Activated naive CD8-positive, alpha-beta T cell (primary cell): ENCODE measurements at regions not wholly inside any gene's neighbourhood (a gene's known extent, or its start where the extent isn't known, plus 50 kb on each side); places are given as distances from the start of the nearest gene placed in this dataset.

ENCODE experiments used
- H3K27ac Mint-ChIP-seq: one replicate; pipeline ENCODE4 v1.8.0; 2021; ENCODE audit warnings: mixed read lengths
- H3K27me3 Mint-ChIP-seq: one replicate; pipeline ENCODE4 v1.8.0; 2021; ENCODE audit warnings: mixed read lengths
- H3K36me3 Mint-ChIP-seq: one replicate; pipeline ENCODE4 v1.8.0; 2021; ENCODE audit warnings: mixed read lengths
- H3K4me1 Mint-ChIP-seq: one replicate; pipeline ENCODE4 v1.8.0; 2021; ENCODE audit warnings: low read depth, mixed read lengths
- H3K4me3 Mint-ChIP-seq: one replicate; pipeline ENCODE4 v1.8.0; 2021; ENCODE audit warnings: mild to moderate bottlenecking, mixed read lengths
- H3K9me3 Mint-ChIP-seq: one replicate; pipeline ENCODE4 v1.8.0; 2021; ENCODE audit warnings: low read depth, mixed read lengths

DNA sequence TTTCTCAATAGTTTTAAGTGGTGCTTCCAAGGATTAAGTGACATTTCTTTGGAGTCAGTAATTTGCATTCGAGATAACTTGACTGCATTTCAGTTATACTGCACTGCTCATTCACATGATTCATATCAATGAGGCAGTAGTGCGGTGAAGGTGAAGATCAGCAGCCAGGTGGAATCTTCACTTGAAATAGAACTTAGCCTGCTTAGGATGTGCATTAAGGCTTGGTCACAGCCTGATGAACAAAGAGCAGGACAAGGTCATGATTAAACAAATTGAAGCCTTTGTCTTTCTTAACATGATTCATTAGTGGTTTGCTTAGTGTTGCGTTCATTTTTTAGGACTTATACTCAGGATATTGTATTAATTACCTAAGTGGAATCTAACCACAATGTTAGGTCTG, 212.1 kb upstream of the GALNTL6 start:
- Mint-ChIP-seq H3K4me3 (no peak overlapping the region), H3K27me3 (no peaks in the 10 kb centered on the region), H3K27ac (no peak overlapping the region)

DNA sequence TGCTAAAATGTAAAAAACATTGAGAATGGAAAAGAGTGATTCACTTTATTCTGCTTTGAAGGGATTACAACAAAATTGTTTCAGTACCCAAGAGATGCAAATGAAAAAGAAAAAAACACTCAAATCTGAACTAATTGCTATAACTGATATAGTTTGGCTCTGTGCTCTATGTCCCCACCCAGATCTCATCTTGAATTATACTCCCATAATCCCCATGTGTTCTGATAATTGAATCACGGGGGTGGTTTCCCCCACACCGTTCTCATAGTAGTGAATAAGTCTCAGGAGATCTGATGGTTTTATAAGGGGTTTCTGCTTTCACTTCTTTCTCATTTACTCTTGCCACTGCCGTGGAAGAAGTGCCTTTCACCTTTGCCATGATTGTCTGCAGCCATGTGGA, 213.6 kb upstream of the GALNTL6 start:
- H3K27me3 Mint-ChIP-seq, result no peaks in the 10 kb centered on the region
- no peaks in the 10 kb centered on the region for H3K36me3 Mint-ChIP-seq
- no peak overlapping the region for H3K27ac Mint-ChIP-seq
- no peak overlapping the region for H3K4me3 Mint-ChIP-seq
- peaks cover 8% of the 10 kb centered on the region for H3K9me3 Mint-ChIP-seq
- no peaks in the 10 kb centered on the region for H3K4me1 Mint-ChIP-seq

More for the DNA sequence above, 212.1 kb upstream of the GALNTL6 start:
- no peaks in the 10 kb centered on the region for H3K36me3 Mint-ChIP-seq
- no peaks in the 10 kb centered on the region for H3K4me1 Mint-ChIP-seq
- peaks cover 8% of the 10 kb centered on the region for H3K9me3 Mint-ChIP-seq

DNA sequence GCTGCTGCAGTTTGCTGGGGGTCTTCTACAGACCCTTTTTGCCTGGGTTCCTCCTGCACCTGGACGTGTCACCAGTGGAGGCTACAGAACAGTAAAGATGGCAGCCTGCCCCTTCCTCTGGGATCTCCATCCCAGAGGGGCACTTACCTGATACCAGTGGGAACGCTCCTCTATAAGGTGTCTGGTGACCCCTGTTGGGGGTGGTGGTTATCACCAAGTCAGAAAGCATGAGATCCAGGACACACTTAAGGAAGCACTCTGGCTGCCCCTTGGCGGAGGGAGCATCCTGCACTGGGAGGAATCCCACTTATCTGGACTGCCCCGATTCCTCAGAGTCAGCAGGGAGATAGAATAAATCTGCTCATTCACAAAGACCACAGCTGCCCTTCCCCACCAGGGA, 218.9 kb upstream of the GALNTL6 start:
- peaks cover 11% of the 10 kb centered on the region for H3K9me3 Mint-ChIP-seq
- no peaks in the 10 kb centered on the region for H3K36me3 Mint-ChIP-seq
- no peak overlapping the region for H3K27ac Mint-ChIP-seq
- H3K4me1 Mint-ChIP-seq, result no peaks in the 10 kb centered on the region
- no peak overlapping the region for H3K4me3 Mint-ChIP-seq
- H3K27me3 Mint-ChIP-seq, result no peaks in the 10 kb centered on the region

DNA sequence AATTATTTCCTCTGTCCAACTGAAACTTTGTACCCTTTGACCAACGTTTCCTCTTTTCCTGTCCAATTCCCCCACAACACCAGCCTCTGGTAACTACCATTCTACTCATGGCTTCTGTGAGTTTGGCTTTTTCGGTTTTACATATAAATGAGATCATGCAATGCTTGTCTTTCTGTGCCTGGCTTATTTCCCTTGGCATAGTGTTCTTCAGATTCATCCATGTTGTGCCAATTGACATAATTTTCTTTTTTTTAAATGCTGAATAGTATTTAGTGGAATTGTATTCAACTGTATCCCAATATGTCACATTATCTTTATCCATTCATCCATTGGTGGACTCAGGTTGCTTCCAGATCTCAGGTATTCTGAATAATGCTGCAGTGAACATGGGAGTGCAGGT, 222.5 kb upstream of the GALNTL6 start:
- H3K36me3 Mint-ChIP-seq, result no peaks in the 10 kb centered on the region
- H3K27me3 Mint-ChIP-seq, result no peaks in the 10 kb centered on the region
- peaks cover 8% of the 10 kb centered on the region for H3K9me3 Mint-ChIP-seq
- H3K4me3 Mint-ChIP-seq, result no peak overlapping the region
- no peaks in the 10 kb centered on the region for H3K4me1 Mint-ChIP-seq
- no peak overlapping the region for H3K27ac Mint-ChIP-seq

DNA sequence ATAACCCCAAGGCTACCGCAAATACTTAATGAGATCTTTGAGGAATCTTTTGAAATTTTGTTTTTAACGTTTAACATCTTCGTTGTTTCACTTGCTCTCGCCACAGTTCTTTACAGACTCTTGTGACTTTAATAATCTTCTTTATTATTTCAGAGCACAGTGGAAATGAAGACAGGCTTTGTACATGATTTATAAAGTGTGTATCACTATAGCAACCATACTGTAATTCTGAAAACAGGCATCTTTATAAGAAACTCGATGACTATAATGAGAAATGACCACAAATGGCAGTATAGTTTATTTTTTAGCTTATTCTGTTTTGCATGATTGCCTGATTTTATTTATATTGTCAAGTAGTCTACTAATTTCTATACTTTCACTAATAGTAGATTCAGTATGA, 224.4 kb upstream of the GALNTL6 start:
- peaks cover 5% of the 10 kb centered on the region for H3K9me3 Mint-ChIP-seq
- H3K36me3 Mint-ChIP-seq, result no peaks in the 10 kb centered on the region
- no peak overlapping the region for H3K4me3 Mint-ChIP-seq
- no peak overlapping the region for H3K27ac Mint-ChIP-seq
- H3K4me1 Mint-ChIP-seq, result no peaks in the 10 kb centered on the region
- H3K27me3 Mint-ChIP-seq, result no peaks in the 10 kb centered on the region

DNA sequence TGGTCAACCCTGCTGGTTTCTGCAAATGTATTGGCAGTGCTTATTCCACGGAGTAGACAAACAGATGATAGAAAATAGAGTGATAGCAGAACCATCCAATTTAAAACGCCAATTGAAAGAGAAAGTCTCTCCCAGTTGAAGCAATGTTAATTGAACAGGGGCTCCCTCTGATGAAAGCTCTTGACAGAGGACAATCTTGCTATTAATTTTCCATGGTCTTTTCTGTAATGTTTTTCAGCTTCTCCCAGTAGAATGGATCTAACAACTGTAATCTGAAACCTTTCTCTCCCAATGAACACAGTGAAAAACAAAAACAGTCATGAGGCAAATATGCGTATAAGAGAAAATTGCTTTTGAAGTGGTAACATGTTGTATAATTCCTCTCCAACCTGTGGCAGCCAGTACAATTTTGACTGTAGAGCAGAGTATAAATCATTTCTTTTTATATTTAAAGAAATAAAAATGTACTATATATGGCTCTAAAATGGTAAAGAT, 225.1 kb upstream of the GALNTL6 start:
- Mint-ChIP-seq H3K4me3 (no peak overlapping the region), H3K9me3 (no peaks in the 10 kb centered on the region), H3K36me3 (no peaks in the 10 kb centered on the region), H3K4me1 (no peaks in the 10 kb centered on the region), H3K27me3 (no peaks in the 10 kb centered on the region), H3K27ac (no peak overlapping the region)

DNA sequence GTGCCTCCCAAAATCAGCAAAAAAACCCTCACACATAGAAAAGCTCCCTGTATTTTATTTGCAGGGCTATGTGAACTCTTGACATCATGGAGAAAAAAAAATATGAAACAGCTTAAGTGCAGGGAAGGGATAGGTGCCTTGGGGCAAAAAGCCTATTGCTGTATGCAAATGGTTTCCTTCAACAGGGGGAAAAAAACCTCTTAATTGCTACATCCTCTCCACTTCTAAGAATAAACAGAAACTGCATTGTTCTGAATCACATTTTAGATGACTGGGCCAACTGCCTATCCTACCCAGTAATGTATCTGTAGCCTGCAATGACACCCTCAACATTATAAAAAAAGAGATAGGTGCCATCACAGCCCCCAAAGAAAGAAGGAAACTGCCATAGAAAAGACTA, 229.4 kb upstream of the GALNTL6 start:
- Mint-ChIP-seq H3K4me1 (no peaks in the 10 kb centered on the region), H3K27ac (no peak overlapping the region), H3K4me3 (no peak overlapping the region), H3K36me3 (no peaks in the 10 kb centered on the region), H3K9me3 (no peaks in the 10 kb centered on the region), H3K27me3 (no peaks in the 10 kb centered on the region)

DNA sequence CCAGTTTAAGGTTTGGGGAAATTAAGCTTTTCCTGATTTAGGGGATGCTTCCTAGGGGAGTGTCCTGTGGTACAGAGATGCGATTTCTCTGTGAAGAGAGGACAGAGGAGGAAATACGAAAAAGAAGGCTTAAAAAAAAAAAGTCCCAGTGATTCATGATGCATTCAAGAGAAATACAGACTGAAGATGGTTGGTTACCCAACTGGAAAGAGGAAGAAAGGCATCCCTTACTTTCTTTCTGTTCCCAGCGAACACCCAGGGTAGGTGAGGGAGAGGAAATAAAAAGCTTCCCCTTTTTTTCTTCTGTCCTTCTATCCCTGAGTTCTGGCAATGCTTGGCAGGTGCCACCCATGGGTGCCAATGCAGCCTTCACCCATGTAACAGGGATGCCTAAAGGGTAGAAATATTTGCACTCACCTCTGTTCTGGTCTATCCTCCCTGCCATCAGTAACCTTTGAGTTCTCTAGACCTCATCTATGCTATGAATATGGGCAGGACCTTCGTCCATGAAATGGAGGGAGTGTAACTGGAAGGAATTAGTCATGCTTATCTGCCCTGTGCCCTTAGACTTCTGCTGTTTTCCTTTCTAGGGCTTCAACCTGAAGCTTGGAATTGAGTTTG, 230.1 kb upstream of the GALNTL6 start:
- Mint-ChIP-seq H3K4me1 (no peaks in the 10 kb centered on the region), H3K27ac (no peak overlapping the region), H3K27me3 (no peaks in the 10 kb centered on the region), H3K9me3 (no peaks in the 10 kb centered on the region), H3K4me3 (no peak overlapping the region), H3K36me3 (no peaks in the 10 kb centered on the region)

DNA sequence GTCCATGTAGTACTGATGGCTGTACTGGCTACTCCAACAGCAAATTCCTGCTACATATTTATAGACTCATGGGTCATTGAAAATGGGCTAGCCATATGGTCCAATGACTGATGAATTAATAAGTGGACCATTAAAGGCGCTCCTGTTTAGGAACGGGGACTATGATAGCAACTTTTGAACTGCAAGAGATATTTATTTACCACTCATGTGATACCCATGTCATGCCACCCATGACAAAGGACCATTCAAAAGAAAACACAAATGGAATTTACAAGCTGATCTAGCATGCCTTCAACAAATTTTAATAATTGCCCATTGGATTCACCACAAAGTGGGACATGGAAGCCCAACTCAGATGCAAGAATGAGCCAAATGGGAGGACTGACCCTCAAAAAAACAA, 240.0 kb upstream of the GALNTL6 start:
- H3K4me1 Mint-ChIP-seq, result no peaks in the 10 kb centered on the region
- no peak overlapping the region for H3K4me3 Mint-ChIP-seq
- peaks cover 12% of the 10 kb centered on the region for H3K9me3 Mint-ChIP-seq

DNA sequence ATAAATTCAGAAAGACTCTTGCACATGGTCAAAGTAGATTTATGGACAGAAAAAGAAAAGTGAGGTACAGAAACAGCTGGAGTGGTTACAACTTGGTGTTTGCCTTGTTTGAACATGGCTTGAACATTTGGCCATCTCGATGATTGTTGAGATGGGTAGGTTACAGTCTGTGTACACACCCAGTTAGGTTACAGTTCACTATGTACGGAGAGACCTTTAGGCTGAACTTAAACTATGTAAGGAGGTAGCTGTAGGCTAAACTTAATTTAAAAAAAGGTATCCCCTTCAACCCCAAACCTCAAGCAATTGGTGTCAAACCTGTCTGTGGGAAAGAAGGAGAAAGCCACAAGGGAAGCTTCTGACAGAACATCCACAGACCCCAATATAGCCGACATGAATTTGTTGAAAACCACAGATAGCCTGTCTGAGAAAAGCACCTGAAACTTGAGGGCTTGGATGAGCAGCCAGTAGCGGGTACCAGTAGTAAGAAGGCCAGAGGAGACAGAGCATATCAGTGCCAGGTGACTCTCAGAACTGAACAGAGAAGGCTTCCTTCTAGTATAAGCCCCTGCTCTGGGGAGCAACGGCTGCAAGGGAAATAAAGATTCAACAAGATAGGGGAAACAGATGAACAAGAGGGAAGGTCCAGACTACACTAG, 247.9 kb upstream of the GALNTL6 start:
- H3K27ac Mint-ChIP-seq, result no peak overlapping the region
- H3K36me3 Mint-ChIP-seq, result no peaks in the 10 kb centered on the region
- H3K4me3 Mint-ChIP-seq, result no peak overlapping the region
- H3K27me3 Mint-ChIP-seq, result no peaks in the 10 kb centered on the region
- H3K4me1 Mint-ChIP-seq, result no peaks in the 10 kb centered on the region
- no peaks in the 10 kb centered on the region for H3K9me3 Mint-ChIP-seq

More for the DNA sequence above, 240.0 kb upstream of the GALNTL6 start:
- Mint-ChIP-seq H3K27me3 (no peaks in the 10 kb centered on the region), H3K36me3 (no peaks in the 10 kb centered on the region), H3K27ac (no peak overlapping the region)

DNA sequence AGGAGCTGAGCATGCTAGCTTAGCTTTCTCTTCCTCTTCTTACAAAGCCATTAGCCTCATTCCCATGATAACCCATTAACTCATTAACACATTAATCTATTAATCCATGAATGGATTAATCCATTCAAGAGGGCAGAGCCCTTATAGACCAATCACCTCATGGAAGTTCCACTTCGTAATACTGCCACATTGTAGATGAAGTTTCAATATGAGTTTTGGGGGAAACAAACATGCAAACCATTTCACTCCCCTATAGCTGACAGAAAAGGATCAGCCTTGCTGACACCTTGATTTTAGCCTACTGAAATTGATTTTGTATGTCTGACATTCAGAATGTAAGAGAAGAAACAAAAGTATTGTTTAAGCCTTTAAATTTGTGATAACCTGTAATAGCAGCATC, 251.8 kb upstream of the GALNTL6 start:
- Mint-ChIP-seq H3K27me3 (no peaks in the 10 kb centered on the region), H3K36me3 (no peaks in the 10 kb centered on the region), H3K9me3 (no peaks in the 10 kb centered on the region), H3K4me3 (no peak overlapping the region), H3K27ac (no peak overlapping the region), H3K4me1 (no peaks in the 10 kb centered on the region)

DNA sequence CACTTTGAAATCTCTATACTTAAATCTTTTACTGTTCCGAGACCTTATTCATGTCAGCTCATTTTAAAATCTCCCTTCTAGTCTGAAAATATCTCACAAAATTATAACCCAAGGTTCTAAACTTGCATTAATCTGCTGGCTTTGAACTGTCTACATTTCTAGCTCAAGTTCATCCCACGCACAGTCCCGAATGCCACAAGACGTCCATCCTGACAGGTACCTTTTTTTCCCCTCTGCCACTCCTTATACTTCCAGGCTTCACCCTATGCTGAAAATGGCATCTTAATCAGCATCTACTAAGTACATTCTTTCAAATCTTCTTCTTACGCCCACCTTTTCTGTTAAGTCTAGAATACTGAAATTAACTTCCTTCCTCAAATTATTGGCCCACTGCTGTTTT, 259.2 kb upstream of the GALNTL6 start:
- H3K36me3 Mint-ChIP-seq, result no peaks in the 10 kb centered on the region
- no peaks in the 10 kb centered on the region for H3K27me3 Mint-ChIP-seq
- no peaks in the 10 kb centered on the region for H3K4me1 Mint-ChIP-seq
- no peak overlapping the region for H3K4me3 Mint-ChIP-seq
- no peaks in the 10 kb centered on the region for H3K9me3 Mint-ChIP-seq
- no peak overlapping the region for H3K27ac Mint-ChIP-seq

DNA sequence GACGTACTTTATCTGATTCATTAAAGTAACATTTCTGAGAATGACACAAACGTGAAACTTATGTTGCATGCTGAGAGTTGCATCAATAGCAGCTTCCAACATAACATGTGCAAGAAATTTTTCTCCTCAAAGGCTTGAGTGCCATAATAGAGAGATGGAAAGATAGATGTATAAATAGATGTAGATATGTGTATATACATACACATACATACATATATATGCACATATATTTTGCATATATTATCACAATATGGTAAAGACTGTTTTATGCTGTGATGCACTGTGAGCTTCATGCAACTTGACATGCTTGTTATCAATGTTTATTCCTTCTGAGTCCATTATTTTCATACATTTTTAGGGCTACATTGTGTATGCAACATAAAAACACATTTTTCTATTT, 270.6 kb upstream of the GALNTL6 start:
- Mint-ChIP-seq H3K4me3 (no peak overlapping the region), H3K36me3 (no peaks in the 10 kb centered on the region), H3K4me1 (no peaks in the 10 kb centered on the region), H3K27ac (no peak overlapping the region), H3K9me3 (no peaks in the 10 kb centered on the region), H3K27me3 (no peaks in the 10 kb centered on the region)

DNA sequence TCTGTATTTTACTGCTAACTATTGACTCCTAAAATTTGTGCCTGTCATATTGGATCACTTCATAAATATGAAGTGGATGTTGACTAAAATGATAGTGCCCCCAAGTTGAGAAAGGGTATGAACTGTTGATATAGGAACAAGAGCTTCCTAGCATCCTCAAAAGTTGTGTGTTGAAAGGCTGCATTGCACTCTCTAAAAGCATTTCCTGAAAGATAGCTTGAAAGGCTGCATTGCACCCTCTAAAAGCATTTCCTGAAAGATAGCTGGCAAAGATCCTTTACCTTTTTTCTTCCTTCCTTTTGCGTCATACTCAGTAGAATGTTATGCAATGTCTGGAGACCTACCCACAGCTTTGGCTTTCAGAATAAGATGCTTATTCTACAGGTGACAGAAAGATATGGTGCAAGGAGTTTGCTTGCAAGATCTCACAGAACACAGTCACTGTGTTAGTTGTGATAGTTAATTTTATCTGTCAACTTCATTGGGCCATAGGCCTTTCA, 274.6 kb upstream of the GALNTL6 start:
- Mint-ChIP-seq H3K27ac (no peak overlapping the region), H3K4me1 (no peaks in the 10 kb centered on the region), H3K4me3 (no peak overlapping the region), H3K9me3 (peaks cover 3% of the 10 kb centered on the region), H3K36me3 (no peaks in the 10 kb centered on the region), H3K27me3 (no peaks in the 10 kb centered on the region)

DNA sequence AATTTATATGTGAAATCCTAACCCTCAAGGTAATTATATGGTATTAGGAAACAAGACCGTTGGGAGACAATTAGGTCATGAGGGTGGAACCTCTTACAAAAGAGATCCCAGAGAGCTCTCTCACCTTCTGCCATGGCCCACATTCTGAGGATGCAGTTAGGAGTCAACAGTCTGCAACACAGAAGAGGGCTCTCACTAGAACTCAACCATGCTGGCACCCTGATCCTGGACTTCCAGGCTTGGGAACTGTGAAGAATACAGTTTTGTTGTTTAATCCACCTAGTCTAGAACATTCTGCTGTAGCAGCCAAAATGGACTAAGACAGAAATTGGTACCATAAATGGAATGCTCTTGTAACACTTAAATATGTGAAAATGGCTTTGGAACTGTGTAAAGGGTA, 278.8 kb upstream of the GALNTL6 start:
- no peak overlapping the region for H3K27ac Mint-ChIP-seq
- peaks cover 3% of the 10 kb centered on the region for H3K9me3 Mint-ChIP-seq
- no peaks in the 10 kb centered on the region for H3K27me3 Mint-ChIP-seq

DNA sequence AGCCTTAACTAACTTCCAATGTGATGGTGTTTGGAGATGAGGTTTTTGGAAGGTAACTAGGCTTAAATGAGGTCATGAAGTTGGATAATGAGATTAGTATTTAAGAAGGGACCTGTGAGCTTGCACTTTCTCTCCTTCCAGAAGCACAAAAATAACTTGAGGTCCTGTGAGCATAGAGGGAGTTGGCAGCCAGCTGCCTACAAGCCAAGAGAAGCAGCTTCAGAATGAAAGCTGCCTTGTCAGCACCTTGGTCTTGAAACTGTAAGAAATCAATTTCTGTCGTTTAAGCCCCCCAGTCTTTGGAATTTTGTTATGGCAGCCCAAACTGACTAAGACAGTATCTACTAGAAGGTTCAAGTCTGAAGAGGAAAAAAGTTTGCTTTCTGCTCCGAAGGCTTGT, 280.2 kb upstream of the GALNTL6 start:
- no peaks in the 10 kb centered on the region for H3K36me3 Mint-ChIP-seq
- H3K9me3 Mint-ChIP-seq, result peaks cover 3% of the 10 kb centered on the region
- no peaks in the 10 kb centered on the region for H3K27me3 Mint-ChIP-seq
- H3K4me1 Mint-ChIP-seq, result no peaks in the 10 kb centered on the region
- no peak overlapping the region for H3K4me3 Mint-ChIP-seq
- no peak overlapping the region for H3K27ac Mint-ChIP-seq

More for the DNA sequence above, 278.8 kb upstream of the GALNTL6 start:
- Mint-ChIP-seq H3K36me3 (no peaks in the 10 kb centered on the region), H3K4me1 (no peaks in the 10 kb centered on the region), H3K4me3 (no peak overlapping the region)
